DOHH2 (cell line): ENCODE measurements at regions not wholly inside any gene's neighbourhood (a gene's known extent, or its start where the extent isn't known, plus 50 kb on each side); places are given as distances from the start of the nearest gene placed in this dataset.
"Not testable (repeated sequence)": the region's sequence is repeated elsewhere in the genome, so short reads cannot be mapped to it uniquely, and the experiment has no call there.

Experiments used
- H3F3A ChIP-seq: fragments of 200-600 bp; sonication (generic), shearing (Covaris generic); 2 replicates; pipeline ENCODE4 v1.6.0; 2016; ENCODE audit warnings: antibody characterized with exemption, mild to moderate bottlenecking; ENCODE audit not compliant: control insufficient read depth, insufficient read depth
- H3K27ac ChIP-seq: fragments of 200-600 bp; sonication (generic); 2 replicates; pipeline ENCODE4 v1.5.1; 2014; ENCODE audit warnings: low read depth, mild to moderate bottlenecking, low read length, moderate library complexity
- H3K27me3 ChIP-seq: fragments of 200-600 bp; sonication (generic); 2 replicates; pipeline ENCODE4 v1.6.1; 2014; ENCODE audit warnings: mild to moderate bottlenecking, low read length, mixed read lengths; ENCODE audit not compliant: control insufficient read depth
- H3K36me3 ChIP-seq: fragments of 200-600 bp; sonication (generic); 2 replicates; pipeline ENCODE4 v1.6.1; 2014; ENCODE audit warnings: mild to moderate bottlenecking, low read length, moderate library complexity, mixed read lengths; ENCODE audit not compliant: control insufficient read depth
- H3K4me1 ChIP-seq: fragments of 200-600 bp; sonication (generic); 2 replicates; pipeline ENCODE4 v1.6.1; 2014; ENCODE audit warnings: mild to moderate bottlenecking, low read length, mixed read lengths; ENCODE audit not compliant: control insufficient read depth
- H3K4me2 ChIP-seq: fragments of 200-600 bp; sonication (generic); 2 replicates; pipeline ENCODE4 v1.6.0; 2014; ENCODE audit warnings: mild to moderate bottlenecking, low read length, moderate library complexity
- H3K4me3 ChIP-seq: fragments of 200-600 bp; sonication (generic); 2 replicates; pipeline ENCODE4 v1.5.1; 2014; ENCODE audit warnings: mild to moderate bottlenecking, low read length, mixed read lengths
- H3K79me2 ChIP-seq: fragments of 200-600 bp; sonication (generic); 2 replicates; pipeline ENCODE4 v1.6.1; 2014; ENCODE audit warnings: mild to moderate bottlenecking, low read length, mixed read lengths; ENCODE audit not compliant: control insufficient read depth
- H3K9me2 ChIP-seq: fragments of 200-600 bp; sonication (generic); replicated peaks from 2 replicates; pipeline ENCODE4 v1.6.1; 2014; ENCODE audit warnings: mild to moderate bottlenecking, low read length, mixed read lengths; ENCODE audit not compliant: control insufficient read depth
- H3K9me3 ChIP-seq: fragments of 200-600 bp; sonication (generic); 2 replicates; pipeline ENCODE4 v1.6.1; 2014; ENCODE audit warnings: antibody characterized with exemption, low read length, mixed read lengths; ENCODE audit not compliant: control insufficient read depth, insufficient read depth
- H4K20me1 ChIP-seq: fragments of 200-600 bp; sonication (generic); 2 replicates; pipeline ENCODE4 v1.6.0; 2014; ENCODE audit warnings: low read depth, mild to moderate bottlenecking, antibody characterized with exemption, low read length, moderate library complexity; ENCODE audit not compliant: control insufficient read depth, insufficient read depth
- CTCF ChIP-seq: fragments of 200-600 bp; sonication (generic); IDR thresholded peaks from one replicate; pipeline ENCODE4 v1.5.1; 2014; ENCODE audit warnings: antibody characterized with exemption, mild to moderate bottlenecking, low read depth, low read length; ENCODE audit not compliant: poor library complexity, severe bottlenecking
- EZH2phosphoT487 ChIP-seq: fragments of 200-600 bp; sonication (generic); IDR thresholded peaks from 2 replicates; pipeline ENCODE4 v1.6.1; 2017; ENCODE audit warnings: borderline replicate concordance, mild to moderate bottlenecking, antibody characterized with exemption, low read length, moderate library complexity, mixed read lengths

GRCh38 chr13:70995338-70995737 lies 871.7 kb downstream of the DACH1 start:
- Histone ChIP-seq H4K20me1 (no peaks in the 10 kb centered on the region), H3K27ac (no peak overlapping the region), H3K4me2 (no peak overlapping the region), H3K9me3 (no peaks in the 10 kb centered on the region), H3K79me2 (no peaks in the 10 kb centered on the region), H3K36me3 (no peaks in the 10 kb centered on the region), H3F3A (no peaks in the 10 kb centered on the region), H3K27me3 (no peaks in the 10 kb centered on the region), H3K4me1 (no peaks in the 10 kb centered on the region), H3K9me2 (no peaks in the 10 kb centered on the region), H3K4me3 (no peak overlapping the region)
- no peak for TF ChIP-seq EZH2phosphoT487
- no peak for TF ChIP-seq CTCF

- H3K27ac ChIP-seq, result no peak overlapping the region
- no peaks in the 10 kb centered on the region for H3F3A ChIP-seq
- H3K4me2 ChIP-seq, result no peak overlapping the region
- H3K27me3 ChIP-seq, result no peaks in the 10 kb centered on the region
- no peak for TF ChIP-seq CTCF
- TF ChIP-seq EZH2phosphoT487, result no peak
- H4K20me1 ChIP-seq, result no peaks in the 10 kb centered on the region
- no peaks in the 10 kb centered on the region for H3K79me2 ChIP-seq
- no peak overlapping the region for H3K4me3 ChIP-seq
- no peaks in the 10 kb centered on the region for H3K9me2 ChIP-seq
- no peaks in the 10 kb centered on the region for H3K9me3 ChIP-seq
- no peaks in the 10 kb centered on the region for H3K36me3 ChIP-seq
- no peaks in the 10 kb centered on the region for H3K4me1 ChIP-seq
These were observed 872.8 kb downstream of the DACH1 start for GRCh38 chr13:70994191-70994590.

- Histone ChIP-seq H3K79me2 (no peaks in the 10 kb centered on the region), H3K27me3 (no peaks in the 10 kb centered on the region), H3K4me3 (no peak overlapping the region), H3K9me2 (no peaks in the 10 kb centered on the region), H3K4me2 (no peak overlapping the region), H3K4me1 (no peaks in the 10 kb centered on the region), H3K27ac (no peak overlapping the region), H3K36me3 (no peaks in the 10 kb centered on the region), H3K9me3 (no peaks in the 10 kb centered on the region), H4K20me1 (no peaks in the 10 kb centered on the region), H3F3A (no peaks in the 10 kb centered on the region)
- no peak for TF ChIP-seq CTCF
- no peak for TF ChIP-seq EZH2phosphoT487
These were observed 878.8 kb upstream of the KLHL1 start for GRCh38 chr13:70987043-70987442.

- Histone ChIP-seq H4K20me1 (no peaks in the 10 kb centered on the region), H3K4me1 (no peaks in the 10 kb centered on the region), H3K9me2 (no peaks in the 10 kb centered on the region), H3K27me3 (no peaks in the 10 kb centered on the region), H3K9me3 (no peaks in the 10 kb centered on the region), H3K4me3 (no peak overlapping the region), H3K79me2 (no peaks in the 10 kb centered on the region), H3F3A (no peaks in the 10 kb centered on the region), H3K36me3 (no peaks in the 10 kb centered on the region), H3K4me2 (no peak overlapping the region), H3K27ac (no peak overlapping the region)
- TF ChIP-seq EZH2phosphoT487 (no peak), CTCF (no peak)
These were observed 877.1 kb upstream of the KLHL1 start for GRCh38 chr13:70985371-70985770.

- H3K36me3 ChIP-seq, H3K4me3 ChIP-seq, H3K27ac ChIP-seq: not testable (repeated sequence)
These were observed 873.0 kb upstream of the KLHL1 start for GRCh38 chr13:70981219-70981618.

More at GRCh38 chr13:70981219-70981618, 873.0 kb upstream of the KLHL1 start:
- not testable (repeated sequence) for H3K4me1 ChIP-seq, H3K27me3 ChIP-seq, H3K4me2 ChIP-seq, H3K79me2 ChIP-seq, H4K20me1 ChIP-seq, H3K9me3 ChIP-seq, H3F3A ChIP-seq, H3K9me2 ChIP-seq
